T follicular helper cell (primary cell): ENCODE measurements at regions not wholly inside any gene's neighbourhood (a gene's known extent, or its start where the extent isn't known, plus 50 kb on each side); places are given as distances from the start of the nearest gene placed in this dataset.

Experiments used
- DNase-seq: peaks from one replicate; pipeline ENCODE4 v3.0.0-alpha.2; 2020; ENCODE audit warnings: low read depth

- no peak for DNase-seq
These were observed 473.7 kb downstream of the TBC1D22A start for GRCh38 chr22:47236161-47236560.

- no peak for DNase-seq
These were observed 471.1 kb downstream of the TBC1D22A start for GRCh38 chr22:47233316-47234243.

GRCh38 chr22:47232753-47233152, 470.3 kb downstream of the TBC1D22A start:
- DNase-seq: no peak

DNA sequence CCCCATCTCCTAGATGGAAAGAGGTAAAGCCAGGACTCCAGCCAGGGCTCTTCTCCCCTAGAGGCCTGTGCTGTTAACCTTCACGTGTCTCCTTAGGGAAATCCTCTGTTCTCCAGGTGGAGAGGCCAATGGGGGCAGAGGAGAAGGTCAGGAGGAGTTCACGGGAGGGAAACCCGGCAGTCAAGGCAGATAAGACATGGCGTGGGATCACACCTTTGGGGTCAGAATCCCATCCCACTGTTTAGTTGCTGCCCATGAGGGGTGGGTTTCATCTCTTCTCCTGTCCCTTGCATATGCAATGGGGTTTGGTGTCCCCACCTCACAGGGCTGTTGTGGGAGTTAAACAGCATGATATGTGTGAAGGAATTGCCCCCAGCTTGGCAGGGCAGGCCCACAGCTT, 469.7 kb downstream of the TBC1D22A start:
- no peak for DNase-seq

- DNase-seq: no peak
These were observed 469.3 kb downstream of the TBC1D22A start for GRCh38 chr22:47231759-47232158.

- no peak for DNase-seq
These were observed 468.3 kb downstream of the TBC1D22A start for GRCh38 chr22:47230741-47231140.

DNA sequence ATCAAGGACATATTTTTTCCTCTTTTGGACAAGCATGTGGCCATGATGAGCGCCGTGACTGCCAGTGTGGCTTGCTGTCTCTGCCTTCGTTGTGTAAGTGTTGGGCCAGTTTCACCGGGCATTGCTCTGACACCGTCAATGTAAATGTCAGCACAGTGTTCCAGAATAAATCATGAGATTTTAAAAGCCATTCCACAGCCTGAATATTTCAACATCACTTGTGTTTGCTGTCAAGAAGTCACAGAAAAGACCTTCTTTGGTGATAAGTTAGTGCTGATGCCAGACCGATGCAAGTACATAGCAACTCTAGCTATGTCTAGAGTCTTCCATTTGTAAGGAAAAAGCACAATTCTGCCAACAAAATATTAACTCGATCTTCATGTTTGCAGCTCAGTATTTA, 467.8 kb downstream of the TBC1D22A start:
- no peak for DNase-seq

DNA sequence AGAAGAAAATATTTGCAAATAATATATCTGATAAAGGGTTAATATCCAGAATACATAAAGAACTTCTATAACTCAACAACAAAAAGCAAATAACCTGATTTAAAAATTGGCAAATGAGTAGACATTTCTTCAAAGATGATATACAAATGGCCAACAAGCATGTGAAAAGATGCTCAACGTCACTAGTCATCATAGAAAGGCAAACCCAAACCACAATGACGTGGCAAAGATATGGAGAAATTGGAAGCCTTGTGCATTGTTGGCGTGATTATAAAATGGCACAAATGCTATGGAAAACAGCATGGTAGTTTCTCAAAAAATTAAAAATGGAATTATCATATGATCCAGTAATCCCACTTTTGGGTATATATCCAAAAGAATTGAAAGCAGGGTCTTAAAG, 466.3 kb downstream of the TBC1D22A start:
- DNase-seq: no peak

DNA sequence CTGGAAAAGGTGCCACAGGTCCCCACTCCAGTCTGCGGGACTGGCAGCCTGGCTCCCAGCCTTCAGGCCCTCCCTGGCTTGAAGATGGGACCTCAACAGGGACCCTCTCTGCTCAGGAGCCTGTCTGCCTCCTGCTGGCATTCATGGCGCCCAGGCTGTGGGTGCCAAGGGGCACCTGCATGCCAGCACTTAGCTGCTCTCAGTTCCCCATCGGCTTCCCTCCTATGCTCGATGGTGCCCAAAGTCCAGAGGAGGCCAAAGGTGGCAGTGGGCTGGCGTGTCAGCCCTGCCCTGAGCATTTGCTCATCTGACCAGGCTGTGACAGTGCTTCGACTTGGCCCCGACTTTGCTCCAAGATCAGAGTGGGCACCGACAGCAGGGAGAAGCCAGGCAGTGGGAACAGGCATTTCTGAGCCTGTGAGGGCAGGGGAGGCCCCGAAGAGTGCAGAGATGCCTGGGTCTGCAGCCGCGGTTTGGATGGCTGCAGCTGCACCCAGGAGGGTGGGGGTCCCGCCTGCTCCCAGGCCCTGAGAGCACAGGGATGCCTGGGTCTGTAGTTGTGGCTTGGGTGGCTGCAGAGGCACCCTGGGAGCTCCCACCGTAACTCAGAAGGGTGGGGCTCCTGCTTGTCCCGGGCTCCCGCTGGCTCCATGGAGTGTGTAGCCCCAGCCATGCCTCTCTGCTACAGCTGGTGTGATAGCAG, 463.6 kb downstream of the TBC1D22A start:
- DNase-seq: no peak

- DNase-seq: no peak
These were observed 462.9 kb downstream of the TBC1D22A start for GRCh38 chr22:47225080-47225930.
